IMR-90 (cell line): ENCODE measurements at regions not wholly inside any gene's neighbourhood (a gene's known extent, or its start where the extent isn't known, plus 50 kb on each side); places are given as distances from the start of the nearest gene placed in this dataset.

Source experiments
- ATAC-seq: fragments of 200-7000 bp; cut with Tn5 transposase; 2 replicates; pipeline ENCODE4 v1.9.1; 2020; ENCODE audit warnings: low read depth, mild to moderate bottlenecking, moderate library complexity
- BruUV-seq: library from RNA; stranded (reverse); fragments of 400-500 nt; replicated peaks from 2 replicates; lab custom pipeline; 2021; lab: Mats Ljungman, UMichigan
- CTCF ChIA-PET: fragments of 300-600 bp; formaldehyde crosslinking; extraction: SDS; loops from one replicate; lab custom pipeline; 2021; ENCODE audit warnings: antibody characterized with exemption; lab: Yijun Ruan, JAX
- POLR2A ChIA-PET: fragments of 300-600 bp; sonication (Branson Sonifier 250); formaldehyde crosslinking; loops from one replicate; lab custom pipeline; 2022; ENCODE audit warnings: antibody characterized with exemption; ENCODE audit not compliant: unreplicated experiment; lab: Charles Lee
- DNase-seq: peaks from one replicate; pipeline ENCODE4 v3.0.0; 2013
- H2AFZ ChIP-seq: replicated peaks from 2 replicates; pipeline ENCODE3; 2013; ENCODE audit warnings: low read length, mild to moderate bottlenecking; ENCODE audit not compliant: poor library complexity
- H2AK5ac ChIP-seq: 2 replicates; pipeline ENCODE4 v1.6.1; 2013; ENCODE audit warnings: low read depth, low read length, inconsistent platforms
- H2AK9ac ChIP-seq: replicated peaks from 2 replicates; pipeline ENCODE3; 2013; ENCODE audit warnings: mild to moderate bottlenecking, low read depth, low read length, moderate library complexity; ENCODE audit not compliant: poor library complexity
- H2BK120ac ChIP-seq: 2 replicates; pipeline ENCODE4 v1.6.1; 2013; ENCODE audit warnings: low read depth, low read length, inconsistent platforms
- H2BK15ac ChIP-seq: 3 replicates; pipeline ENCODE4 v1.6.1; 2013; ENCODE audit warnings: low read depth, low read length, inconsistent platforms
- H2BK20ac ChIP-seq: 2 replicates; pipeline ENCODE4 v1.6.1; 2013; ENCODE audit warnings: low read depth, mild to moderate bottlenecking, inconsistent platforms, low read length, moderate library complexity
- H2BK5ac ChIP-seq: 2 replicates; pipeline ENCODE4 v1.6.1; 2013; ENCODE audit warnings: mild to moderate bottlenecking, low read depth, low read length, inconsistent platforms; ENCODE audit not compliant: poor library complexity, severe bottlenecking
- H3K14ac ChIP-seq: replicated peaks from 2 replicates; pipeline ENCODE4 v1.6.1; 2013; ENCODE audit warnings: low read depth, low read length, inconsistent platforms
- H3K18ac ChIP-seq: 2 replicates; pipeline ENCODE4 v1.6.1; 2013; ENCODE audit warnings: low read depth, low read length, control low read depth
- H3K23ac ChIP-seq: 2 replicates; pipeline ENCODE4 v1.6.1; 2013; ENCODE audit warnings: low read depth, low read length, inconsistent platforms
- H3K27ac ChIP-seq: 2 replicates; pipeline ENCODE4 v1.5.1; 2013; ENCODE audit warnings: mild to moderate bottlenecking, control low read depth, low read length; ENCODE audit not compliant: insufficient read depth
- H3K27me3 ChIP-seq: 2 replicates; pipeline ENCODE4 v1.6.1; 2013; ENCODE audit warnings: low read length; ENCODE audit not compliant: control insufficient read depth, insufficient read depth
- H3K36me3 ChIP-seq: 2 replicates; pipeline ENCODE4 v1.6.1; 2013; ENCODE audit warnings: low read length, mixed read lengths; ENCODE audit not compliant: control insufficient read depth, insufficient read depth
- H3K4ac ChIP-seq: 2 replicates; pipeline ENCODE4 v1.6.1; 2013; ENCODE audit warnings: low read depth, low read length, inconsistent platforms
- H3K4me1 ChIP-seq: 2 replicates; pipeline ENCODE4 v1.6.1; 2013; ENCODE audit warnings: low read length, mixed read lengths; ENCODE audit not compliant: control insufficient read depth, insufficient read depth
- H3K4me2 ChIP-seq: 2 replicates; pipeline ENCODE4 v1.6.1; 2013; ENCODE audit warnings: low read depth, mild to moderate bottlenecking, control low read depth, low read length, moderate library complexity
- H3K4me3 ChIP-seq: 2 replicates; pipeline ENCODE4 v1.5.1; 2013; ENCODE audit warnings: low read depth, mild to moderate bottlenecking, control low read depth, low read length, moderate library complexity; ENCODE audit not compliant: insufficient read depth
- H3K56ac ChIP-seq: 2 replicates; pipeline ENCODE4 v1.6.1; 2013; ENCODE audit warnings: low read length, inconsistent platforms; ENCODE audit not compliant: insufficient read depth; ENCODE audit errors: extremely low read depth
- H3K79me1 ChIP-seq, 2 experiments: 2 replicates each; pipeline ENCODE4 v1.6.1; 2013; ENCODE audit warnings: low read length in 2 of 2, inconsistent platforms in 1 of 2, low read depth in 1 of 2
- H3K9ac ChIP-seq: 2 replicates; pipeline ENCODE4 v1.6.1; 2013; ENCODE audit warnings: low read depth, low read length, control low read depth
- H3K9me1 ChIP-seq: 2 replicates; pipeline ENCODE4 v1.6.1; 2013; ENCODE audit warnings: low read length, inconsistent platforms; ENCODE audit not compliant: insufficient read depth
- H3K9me3 ChIP-seq: 2 replicates; pipeline ENCODE4 v1.6.1; 2013; ENCODE audit warnings: low read length; ENCODE audit not compliant: control insufficient read depth, insufficient read depth
- H4K20me1 ChIP-seq: 2 replicates; pipeline ENCODE4 v1.6.1; 2013; ENCODE audit warnings: low read length, inconsistent platforms; ENCODE audit not compliant: insufficient read depth
- H4K5ac ChIP-seq: 2 replicates; pipeline ENCODE4 v1.6.1; 2013; ENCODE audit warnings: mild to moderate bottlenecking, low read depth, low read length, control low read depth
- H4K8ac ChIP-seq, 2 experiments: 2 replicates each; pipeline ENCODE4 v1.6.1; 2013; ENCODE audit warnings: low read depth in 2 of 2, low read length in 2 of 2, control low read depth in 1 of 2, inconsistent platforms in 1 of 2
- H4K91ac ChIP-seq: 2 replicates; pipeline ENCODE4 v1.6.1; 2013; ENCODE audit warnings: low read depth, low read length, inconsistent platforms; ENCODE audit not compliant: insufficient read depth
- BHLHE40 ChIP-seq: fragments of 150-350 bp; IDR thresholded peaks from 2 replicates; pipeline ENCODE4 v1.6.1; 2016; ENCODE audit warnings: mild to moderate bottlenecking, low read depth, low read length
- CHD1 ChIP-seq: IDR thresholded peaks from 2 replicates; pipeline ENCODE4 v1.6.1; 2012; ENCODE audit warnings: low read depth, low read length, improper control_type of control experiment
- CTCF ChIP-seq: conservative IDR thresholded peaks from 2 replicates; pipeline ENCODE4 v1.5.1; 2012; ENCODE audit warnings: mild to moderate bottlenecking, low read depth, low read length, improper control_type of control experiment
- ELK1 ChIP-seq: fragments of 150-350 bp; IDR thresholded peaks from 2 replicates; pipeline ENCODE4 v1.6.1; 2016; ENCODE audit warnings: low read depth, mild to moderate bottlenecking, low read length, moderate library complexity, borderline replicate concordance
- MAFK ChIP-seq: IDR thresholded peaks from 2 replicates; pipeline ENCODE4 v1.6.1; 2012; ENCODE audit warnings: low read depth, low read length, improper control_type of control experiment
- NFE2L2 ChIP-seq: fragments of 150-350 bp; IDR thresholded peaks from 2 replicates; pipeline ENCODE4 v1.6.1; 2016; ENCODE audit warnings: low read depth, mild to moderate bottlenecking, low read length
- WGBS, 2 experiments: methylation state at CpG; one replicate each; pipeline versions ENCODE4 v1.1.5 to v1.1.7; 2013; ENCODE audit warnings: missing lambda C conversion rate in 2 of 2; ENCODE audit not compliant: insufficient read length in 1 of 2; ENCODE audit errors: extremely low coverage in 2 of 2; 5-methylcytosine and 5-hydroxymethylcytosine counted together
- dilution Hi-C: fragments of 300-500 bp; cut with HindIII; formaldehyde crosslinking; loops from one replicate; pipeline ENCODE4 v1.14.3; 2018; ENCODE audit warnings: low sequenced_read_pairs; ENCODE audit not compliant: unreplicated experiment
- in situ Hi-C: fragments of 300-500 bp; cut with MboI; formaldehyde crosslinking; loops from 3 replicates; pipeline ENCODE4 v1.14.3; 2019; ENCODE audit warnings: low sequenced_read_pairs, inconsistent platforms, mixed read lengths
- intact Hi-C: fragments of 100-400 bp; cut with micrococcal nuclease; formaldehyde crosslinking; loops from 2 replicates; pipeline ENCODE4 v1.10.0; 2022

GRCh38 chr4:34365946-34366345, 1878.4 kb downstream of the ARAP2 start:
- Histone ChIP-seq H3K9me1 (no peaks in the 10 kb centered on the region), H2BK15ac (no peak overlapping the region), H4K8ac (no peak overlapping the region), H3K79me1 (no peaks in the 10 kb centered on the region), H3K4me1 (no peaks in the 10 kb centered on the region), H3K9ac (no peak overlapping the region), H2BK5ac (no peak overlapping the region), H2BK20ac (no peak overlapping the region), H2AK5ac (no peak overlapping the region), H4K20me1 (no peaks in the 10 kb centered on the region), H3K4me2 (no peak overlapping the region), H3K4ac (no peak overlapping the region), H2BK120ac (no peak overlapping the region), H3K9me3 (no peaks in the 10 kb centered on the region), H2AFZ (no peak overlapping the region), H3K14ac (no peak overlapping the region), H3K56ac (no peak overlapping the region), H3K18ac (no peak overlapping the region), H3K23ac (no peak overlapping the region), H4K91ac (no peak overlapping the region), H3K36me3 (no peaks in the 10 kb centered on the region), H3K4me3 (no peak overlapping the region), H4K5ac (no peak overlapping the region), H3K27me3 (no peaks in the 10 kb centered on the region), H3K27ac (no peak overlapping the region), H2AK9ac (no peak overlapping the region)
- no CpG with 5 or more reads among the region's 2 CpGs for WGBS, 2 experiments
- intact Hi-C loops = no loop called here
- no TSS peak for BruUV-seq
- in situ Hi-C loops = no loop called here
- TF ChIP-seq ELK1 = no peak
- TF ChIP-seq CHD1 = no peak
- TF ChIP-seq NFE2L2 = no peak
- no peak for TF ChIP-seq MAFK
- TF ChIP-seq CTCF = no peak
- no peak for TF ChIP-seq BHLHE40
- DNase-seq (no peak), ATAC-seq (no peak)
- dilution Hi-C loops = no loop called here
- ChIA-PET CTCF (interaction anchor here (0.9 kb wide), 1 partner anchor 13 kb away, joined by 3 read pairs; no protein-coding TSS in a partner anchor), POLR2A (no interaction called here)
